Breast epithelium (tissue), 4 donors: ENCODE measurements at regions not wholly inside any gene's neighbourhood (a gene's known extent, or its start where the extent isn't known, plus 50 kb on each side); places are given as distances from the start of the nearest gene placed in this dataset.
"Not testable (repeated sequence)": the region's sequence is repeated elsewhere in the genome, so short reads cannot be mapped to it uniquely, and the experiment has no call there.

Experiments
- DNase-seq, 2 donors: peaks; one replicate each; pipeline ENCODE4 v3.0.0-alpha.2; 2019; ENCODE audit warnings: low spot score in 2 of 2
- H3K27ac ChIP-seq, 2 donors: fragments of 200-600 bp; sonication (generic) in 1 of 2; one replicate each; pipeline ENCODE4 v1.5.1; 2016 to 2019; ENCODE audit warnings: mild to moderate bottlenecking in 1 of 2
- H3K27me3 ChIP-seq, 2 donors: fragments of 200-600 bp; sonication (generic) in 1 of 2; one replicate each; pipeline versions ENCODE4 v1.5.1 to v1.6.0; 2017 to 2019; ENCODE audit warnings: control low read depth in 1 of 2, mild to moderate bottlenecking in 1 of 2
- H3K36me3 ChIP-seq: fragments of 200-600 bp; one replicate; pipeline ENCODE4 v1.5.1; 2019
- H3K4me1 ChIP-seq, 2 donors: fragments of 200-600 bp; sonication (generic); one replicate each; pipeline ENCODE4 v1.5.1; 2016 to 2019; ENCODE audit warnings: control low read depth in 1 of 2
- H3K4me3 ChIP-seq, 3 donors: fragments of 200-600 bp; sonication (generic); 1 replicate in 2 of 3; 2 replicates in 1 of 3; pipeline ENCODE4 v1.5.1; 2016 to 2019; ENCODE audit warnings: mild to moderate bottlenecking in 3 of 3, moderate library complexity in 2 of 3
- H3K9me3 ChIP-seq, 2 donors: fragments of 200-600 bp; sonication (generic) in 1 of 2; one replicate each; pipeline ENCODE4 v1.5.1; 2016 to 2019; ENCODE audit warnings: control low read depth in 1 of 2
- POLR2A ChIP-seq: fragments of 450-650 bp; IDR thresholded peaks from one replicate; pipeline ENCODE4 v1.6.1; 2016; ENCODE audit warnings: antibody characterized with exemption, mild to moderate bottlenecking, moderate library complexity
- POLR2AphosphoS5 ChIP-seq, 3 donors: sonication (generic); formaldehyde crosslinking; IDR thresholded peaks; one replicate each; pipeline ENCODE4 v1.6.1; 2017; ENCODE audit warnings: antibody characterized with exemption in 3 of 3
- intact Hi-C: fragments of 100-400 bp; cut with DNase I; formaldehyde crosslinking; loops from one replicate; pipeline ENCODE4 v1.15.1; 2023; ENCODE audit warnings: low total_unique reads
- TF ChIP-seq, protein P1 (sequence below), 3 donors: fragments of 450-650 bp; IDR thresholded peaks; one replicate each; pipeline ENCODE4 v1.5.1; 2016 to 2017; ENCODE audit warnings: antibody characterized with exemption in 3 of 3, mild to moderate bottlenecking in 3 of 3, moderate library complexity in 3 of 3

DNA sequence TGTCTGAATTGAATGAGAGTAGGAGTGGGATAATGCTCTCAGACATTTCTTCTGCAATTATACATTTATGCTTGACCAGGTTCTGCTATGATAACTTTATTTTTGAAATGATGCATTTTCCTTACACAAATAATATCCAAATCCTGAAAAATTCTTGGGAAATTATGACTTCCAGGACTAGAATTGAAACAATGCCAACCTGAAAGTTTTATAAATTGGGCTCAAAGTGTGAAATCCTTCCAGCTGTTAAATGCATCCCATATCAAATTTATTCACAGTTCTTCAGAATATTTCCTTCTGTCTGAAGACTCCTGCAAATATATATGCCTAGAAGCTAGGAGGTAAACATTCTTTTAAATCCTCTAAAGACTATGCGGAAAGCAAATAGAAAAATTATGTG lies 155.7 kb upstream of the EYA4 start:
- Histone ChIP-seq H3K36me3 (no peaks in the 10 kb centered on the region), H3K9me3 (no peaks in the 10 kb centered on the region), H3K4me1 (no peaks in the 10 kb centered on the region), H3K27me3 (no peaks in the 10 kb centered on the region), H3K4me3 (no peak overlapping the region), H3K27ac (no peak overlapping the region)
- TF ChIP-seq POLR2AphosphoS5 (IDR thresholded peaks at IDR 0.05) (no peak), POLR2A (no peak)
- TF ChIP-seq, protein P1, sequence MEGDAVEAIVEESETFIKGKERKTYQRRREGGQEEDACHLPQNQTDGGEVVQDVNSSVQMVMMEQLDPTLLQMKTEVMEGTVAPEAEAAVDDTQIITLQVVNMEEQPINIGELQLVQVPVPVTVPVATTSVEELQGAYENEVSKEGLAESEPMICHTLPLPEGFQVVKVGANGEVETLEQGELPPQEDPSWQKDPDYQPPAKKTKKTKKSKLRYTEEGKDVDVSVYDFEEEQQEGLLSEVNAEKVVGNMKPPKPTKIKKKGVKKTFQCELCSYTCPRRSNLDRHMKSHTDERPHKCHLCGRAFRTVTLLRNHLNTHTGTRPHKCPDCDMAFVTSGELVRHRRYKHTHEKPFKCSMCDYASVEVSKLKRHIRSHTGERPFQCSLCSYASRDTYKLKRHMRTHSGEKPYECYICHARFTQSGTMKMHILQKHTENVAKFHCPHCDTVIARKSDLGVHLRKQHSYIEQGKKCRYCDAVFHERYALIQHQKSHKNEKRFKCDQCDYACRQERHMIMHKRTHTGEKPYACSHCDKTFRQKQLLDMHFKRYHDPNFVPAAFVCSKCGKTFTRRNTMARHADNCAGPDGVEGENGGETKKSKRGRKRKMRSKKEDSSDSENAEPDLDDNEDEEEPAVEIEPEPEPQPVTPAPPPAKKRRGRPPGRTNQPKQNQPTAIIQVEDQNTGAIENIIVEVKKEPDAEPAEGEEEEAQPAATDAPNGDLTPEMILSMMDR (IDR thresholded peaks at IDR 0.05) = no peak
- intact Hi-C loops = no loop called here
- no peak for DNase-seq

DNA sequence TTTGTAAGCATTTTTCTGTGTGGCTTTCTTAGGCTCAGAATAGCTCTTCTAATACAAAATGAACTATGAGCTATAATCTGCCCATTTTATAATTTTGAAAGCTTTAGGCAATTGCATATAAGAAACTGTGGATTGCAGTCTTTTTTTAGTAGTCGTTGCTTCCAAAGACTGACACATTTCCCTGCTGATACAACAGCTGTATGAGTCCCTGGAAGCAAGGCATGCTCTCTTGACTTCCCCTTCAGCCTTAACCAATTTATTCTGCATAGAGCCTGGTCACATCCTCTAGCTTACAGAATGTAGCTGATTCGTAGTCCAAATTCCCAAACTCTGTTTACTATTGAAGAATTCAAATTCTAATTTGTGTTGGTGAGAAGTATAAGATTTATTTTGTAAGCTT lies 155.3 kb upstream of the EYA4 start:
- no peak overlapping the region for H3K27ac ChIP-seq
- H3K4me1 ChIP-seq = no peaks in the 10 kb centered on the region
- intact Hi-C loops = no loop called here
- H3K9me3 ChIP-seq = no peaks in the 10 kb centered on the region
- H3K4me3 ChIP-seq = no peak overlapping the region
- H3K27me3 ChIP-seq = no peaks in the 10 kb centered on the region
- no peak for DNase-seq
- TF ChIP-seq, protein P1 (IDR thresholded peaks at IDR 0.05) = no peak
- TF ChIP-seq POLR2A (no peak), POLR2AphosphoS5 (IDR thresholded peaks at IDR 0.05) (no peak)
- H3K36me3 ChIP-seq = no peaks in the 10 kb centered on the region

DNA sequence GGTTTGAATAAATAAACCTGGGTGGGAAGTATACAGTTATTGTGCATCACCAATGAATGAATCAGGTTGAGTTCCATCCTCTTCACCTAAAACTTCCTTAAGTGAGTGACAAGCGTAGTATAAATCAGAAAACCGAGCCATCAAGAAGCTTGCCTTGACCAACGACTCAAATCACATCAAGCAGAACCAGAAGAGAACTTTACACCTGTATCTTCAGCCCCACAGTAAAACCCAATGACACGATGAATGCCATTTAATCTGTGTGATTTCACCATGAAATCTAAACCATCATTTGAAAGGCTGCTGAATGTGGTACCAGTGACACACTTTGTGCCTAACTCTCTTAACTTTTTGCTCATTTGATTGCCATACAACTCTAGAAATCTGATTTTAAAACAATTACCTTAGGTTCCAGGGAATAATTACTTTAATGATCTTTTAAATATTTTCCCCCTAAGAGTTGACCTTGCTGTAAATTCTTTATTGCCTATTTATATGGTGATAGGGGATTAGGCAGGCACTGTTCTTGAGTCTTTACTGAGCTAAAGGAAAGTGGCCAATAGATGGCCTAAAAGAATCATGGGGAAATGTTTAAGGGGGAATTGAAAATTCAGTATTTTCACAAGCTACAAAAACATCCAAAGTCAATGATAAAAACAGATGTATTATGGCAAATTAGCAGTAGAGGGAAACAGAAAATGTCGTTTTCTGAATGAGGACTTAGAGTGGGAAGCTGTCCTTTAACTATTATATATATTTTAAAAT lies 152.0 kb upstream of the EYA4 start:
- Histone ChIP-seq H3K27me3 (no peaks in the 10 kb centered on the region), H3K36me3 (no peaks in the 10 kb centered on the region), H3K9me3 (no peaks in the 10 kb centered on the region), H3K4me1 (no peaks in the 10 kb centered on the region), H3K4me3 (no peak overlapping the region), H3K27ac (no peak overlapping the region)
- intact Hi-C loops = no loop called here
- no peak for DNase-seq
- TF ChIP-seq, protein P1 (IDR thresholded peaks at IDR 0.05) = no peak
- no peak for TF ChIP-seq POLR2AphosphoS5 (IDR thresholded peaks at IDR 0.05)
- no peak for TF ChIP-seq POLR2A

DNA sequence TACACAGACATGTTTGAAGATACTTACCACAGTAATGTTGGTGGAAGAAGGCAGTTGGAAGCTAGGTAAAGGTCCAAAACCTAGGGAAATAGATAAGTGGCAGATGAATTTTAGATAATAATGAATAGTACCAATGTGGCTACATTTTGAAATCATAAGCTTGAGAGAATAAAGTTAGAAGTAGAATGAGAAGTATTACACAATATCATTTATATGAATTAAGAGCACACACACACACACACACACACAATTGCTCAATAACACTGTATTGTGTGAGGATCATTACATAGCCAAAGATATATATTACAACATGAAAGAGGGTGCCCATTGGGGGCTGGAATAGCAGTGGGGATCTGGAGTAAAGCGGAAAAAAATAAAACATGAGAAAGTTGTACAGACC lies 149.0 kb upstream of the EYA4 start:
- H3K4me3 ChIP-seq = no peak overlapping the region
- H3K27ac ChIP-seq = no peak overlapping the region
- H3K36me3 ChIP-seq = no peaks in the 10 kb centered on the region
- H3K4me1 ChIP-seq = no peaks in the 10 kb centered on the region
- H3K9me3 ChIP-seq = no peaks in the 10 kb centered on the region
- intact Hi-C loops = no loop called here
- DNase-seq = no peak
- no peak for TF ChIP-seq POLR2AphosphoS5 (IDR thresholded peaks at IDR 0.05)
- TF ChIP-seq, protein P1 (IDR thresholded peaks at IDR 0.05) = no peak
- TF ChIP-seq POLR2A = no peak
- no peaks in the 10 kb centered on the region for H3K27me3 ChIP-seq

DNA sequence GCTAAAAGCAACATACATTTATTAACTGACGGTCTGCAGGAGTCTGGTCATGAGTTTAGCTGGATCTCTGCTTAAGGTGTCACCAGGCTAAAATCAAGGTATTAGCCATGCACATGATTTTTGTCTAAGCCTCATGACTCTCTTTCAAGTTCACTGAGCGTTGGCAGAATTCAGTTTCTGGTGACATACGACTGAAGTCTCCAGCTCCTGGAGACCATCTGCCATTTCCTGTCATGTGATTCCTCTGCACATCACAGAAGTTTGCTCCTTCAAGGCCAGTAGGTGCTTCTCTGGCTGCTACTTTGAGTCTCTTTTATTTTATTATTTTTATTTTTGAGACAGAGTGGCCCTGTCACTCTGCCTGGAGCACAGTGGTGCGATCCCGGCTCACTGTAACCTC lies 148.4 kb upstream of the EYA4 start:
- DNase-seq = no peak
- Histone ChIP-seq H3K4me1 (no peaks in the 10 kb centered on the region), H3K27me3 (no peaks in the 10 kb centered on the region), H3K9me3 (no peaks in the 10 kb centered on the region), H3K27ac (no peak overlapping the region), H3K36me3 (no peaks in the 10 kb centered on the region), H3K4me3 (no peak overlapping the region)
- TF ChIP-seq, protein P1 (IDR thresholded peaks at IDR 0.05) = no peak
- no peak for TF ChIP-seq POLR2A
- intact Hi-C loops = no loop called here

DNA sequence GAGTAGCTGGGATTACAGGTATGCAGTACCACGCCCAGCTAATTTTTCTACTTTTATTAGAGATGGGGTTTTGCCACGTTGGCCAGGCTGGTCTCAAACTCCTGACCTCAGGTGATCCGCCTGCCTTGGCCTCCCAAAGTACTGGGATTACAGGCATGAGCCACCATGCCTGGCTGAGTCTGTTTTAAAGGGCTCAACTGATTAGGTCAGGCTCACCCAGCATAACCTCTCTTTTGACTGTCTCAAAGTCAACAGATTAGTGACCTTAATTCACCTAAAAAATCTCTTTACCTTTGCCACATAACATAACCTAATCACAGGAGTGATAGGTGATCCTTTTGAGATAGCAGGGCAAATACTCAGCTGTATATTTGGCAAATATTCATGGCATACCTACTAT lies 147.9 kb upstream of the EYA4 start:
- intact Hi-C loops, H3K36me3 ChIP-seq, DNase-seq, H3K9me3 ChIP-seq, H3K27me3 ChIP-seq, H3K4me1 ChIP-seq, H3K27ac ChIP-seq, H3K4me3 ChIP-seq: not testable (repeated sequence)
